ENCODE measurements at regions not wholly inside any gene's neighbourhood (a gene's known extent, or its start where the extent isn't known, plus 50 kb on each side); places are given as distances from the start of the nearest gene placed in this dataset.
A peak's percentile ranks its signal among the peaks of the same experiment; 100 is the strongest.

DNA sequence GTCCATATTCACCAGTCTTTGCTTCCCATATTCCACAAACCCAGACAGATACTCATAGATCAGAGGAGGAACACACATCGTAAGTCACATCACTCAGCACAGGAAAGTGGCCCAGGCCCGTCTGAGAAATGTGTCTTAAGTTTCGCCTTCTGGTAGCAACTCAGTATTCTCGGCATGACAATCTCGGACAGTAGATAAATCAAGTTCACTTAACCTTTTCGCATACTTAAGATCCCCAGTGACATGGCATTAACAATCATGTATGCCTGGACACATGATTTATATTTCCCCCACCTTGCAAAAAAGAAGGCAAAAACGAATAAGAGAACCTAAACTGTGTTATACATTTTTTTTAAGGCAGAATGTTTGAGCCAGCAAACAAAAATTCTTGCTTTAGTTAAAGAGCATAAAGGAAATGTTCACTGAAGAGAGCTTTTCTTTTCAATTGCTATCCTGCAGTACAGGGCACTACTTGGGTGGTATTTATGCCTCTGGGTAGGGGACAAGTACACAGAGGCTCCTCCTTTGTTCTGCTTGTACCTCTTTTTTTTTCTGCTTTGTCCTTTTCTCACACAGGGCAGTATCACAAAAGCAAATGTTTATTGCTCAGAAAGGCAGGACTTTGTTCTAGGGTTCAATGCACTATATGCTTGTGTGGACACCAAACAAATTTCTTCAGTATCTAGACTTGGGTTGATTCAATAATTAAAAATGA is 360.6 kb downstream of the TDRD3 start:
- H2BK15ac ChIP-seq (ENCODE audit: low read length): no peak overlapping the region
- H3K23me2 ChIP-seq (ENCODE audit: low read depth, low read length): no peaks in the 10 kb centered on the region
- no peak overlapping the region for H3K27ac ChIP-seq (ENCODE audit: low read depth, low read length)
- no peak overlapping the region for H2AK5ac ChIP-seq (ENCODE audit: low read depth, low read length)
- FAIRE-seq (no peak), DNase-seq (ENCODE audit: low read depth in 1 of 2, low spot score in 2 of 2) (no peak)
- H3K79me2 ChIP-seq (ENCODE audit: control insufficient read depth in 1 of 2, insufficient read depth in 2 of 2, low read length in 2 of 2): no peaks in the 10 kb centered on the region
- H4K5ac ChIP-seq (ENCODE audit: insufficient read length, low read depth, low read length): no peak overlapping the region
- H3K4ac ChIP-seq (replicated peaks; ENCODE audit: insufficient read length, low read depth, low read length): no peak overlapping the region
- CTCF ChIA-PET (ENCODE audit: partially characterized antibody): interaction anchor here (1.1 to 1.5 kb wide), 3 partner anchors 12 to 232 kb away, joined by 3 to 4 read pairs (median 3); no protein-coding TSS in a partner anchor
- TF ChIP-seq RFX5 (IDR thresholded peaks at IDR 0.05; ENCODE audit: borderline replicate concordance, low read depth, low read length) (no peak), POLR2A (IDR thresholded peaks at IDR 0.05; ENCODE audit: control extremely low read depth in 1 of 2, low read depth in 2 of 2, low read length in 2 of 2) (no peak), SP2 (IDR thresholded peaks at IDR 0.05; ENCODE audit: low read length) (no peak), JUND (IDR thresholded peaks at IDR 0.05; ENCODE audit: low read length) (no peak)
- no peaks in the 10 kb centered on the region for H3K27me3 ChIP-seq (replicated peaks in 1 of 4; ENCODE audit: control insufficient read depth in 3 of 4, extremely low read depth in 1 of 4, insufficient read depth in 3 of 4, low read length in 3 of 4)
- no peaks in the 10 kb centered on the region for H3K36me3 ChIP-seq (ENCODE audit: control insufficient read depth in 2 of 4, insufficient read depth in 4 of 4, low read length in 3 of 4)
- POLR2A ChIA-PET (ENCODE audit: partially characterized antibody): no interaction called here
- no peak overlapping the region for H2AFZ ChIP-seq (ENCODE audit: low read length)
- no peak overlapping the region for H3K14ac ChIP-seq (ENCODE audit: insufficient read length)
- no peaks in the 10 kb centered on the region for H3K79me1 ChIP-seq (ENCODE audit: low read depth, low read length)
- no peak overlapping the region for H3K4me2 ChIP-seq (ENCODE audit: insufficient read depth in 1 of 2, low read depth in 2 of 2, low read length in 2 of 2)
- H3K9me3 ChIP-seq (ENCODE audit: insufficient read depth in 2 of 2, low read depth in 1 of 2, low read length in 1 of 2): no peaks in the 10 kb centered on the region
- H2BK5ac ChIP-seq (ENCODE audit: low read depth, low read length): no peak overlapping the region
- H2BK12ac ChIP-seq (ENCODE audit: low read depth, low read length): no peak overlapping the region
- no peak overlapping the region for H2BK20ac ChIP-seq (ENCODE audit: low read length)
- no peak overlapping the region for H3K23ac ChIP-seq (ENCODE audit: insufficient read length)
- H4K8ac ChIP-seq (ENCODE audit: extremely low read depth, insufficient read depth, low read length): no peak overlapping the region
- H3K18ac ChIP-seq (ENCODE audit: extremely low read depth, low read length): no peak overlapping the region
- WGBS, 2 experiments (ENCODE audit: extremely low coverage in 1 of 2, insufficient coverage in 1 of 2, insufficient read length in 1 of 2, insufficient replicate concordance in 2 of 2, low coverage in 1 of 2, low lambda C conversion rate in 2 of 2, missing lambda C conversion rate in 1 of 2): 89% methylated on average over 7 of the region's 7 CpGs; no CpG with 5 or more reads in 1 of the 2 experiments
- peaks cover 0 to 11% (median 4%) of the 10 kb centered on the region in 4 experiments; a peak in 3 of 7 replicates for H3K4me1 ChIP-seq (replicated peaks in 1 of 4; ENCODE audit: control insufficient read depth in 3 of 4, insufficient read depth in 4 of 4, low read length in 3 of 4)
- H3K4me3 ChIP-seq (ENCODE audit: extremely low read depth in 1 of 4, insufficient read depth in 2 of 4, low read depth in 3 of 4, low read length in 4 of 4): no peak overlapping the region
- no peak overlapping the region for H4K91ac ChIP-seq (replicated peaks; ENCODE audit: insufficient read length, low read length)
- peak overlapping the region in 1 of 4 experiments; percentile 43; a peak in 1 of 7 replicates for H3K9ac ChIP-seq (replicated peaks in 1 of 4; ENCODE audit: extremely low read depth in 1 of 4, low read depth in 3 of 4, low read length in 3 of 4)
- no peak overlapping the region for H2BK120ac ChIP-seq (replicated peaks; ENCODE audit: low read depth, low read length)
- no peak overlapping the region for H3K56ac ChIP-seq (replicated peaks; ENCODE audit: insufficient read length, low read depth, low read length)
- no peaks in the 10 kb centered on the region for H4K20me1 ChIP-seq (replicated peaks in 1 of 2; ENCODE audit: control insufficient read depth in 1 of 2, insufficient read depth in 2 of 2, low read length in 2 of 2)
